ENCODE measurements at regions not wholly inside any gene's neighbourhood (a gene's known extent, or its start where the extent isn't known, plus 50 kb on each side); places are given as distances from the start of the nearest gene placed in this dataset.

- no peak for DNase-seq
Measured at GRCh38 chr20:60400567-60400966, 442.3 kb downstream of the CDH26 start.

GRCh38 chr20:60402189-60403058 is 444.2 kb downstream of the CDH26 start:
- DNase-seq = no peak

GRCh38 chr20:60403105-60403741 is 445.0 kb downstream of the CDH26 start:
- no peak for DNase-seq

- DNase-seq = no peak
Measured at GRCh38 chr20:60407011-60407771, 449.0 kb downstream of the CDH26 start.

- no peak for DNase-seq
Measured at GRCh38 chr20:60407938-60408337, 449.7 kb downstream of the CDH26 start.

GRCh38 chr20:60408435-60408834 is 450.2 kb downstream of the CDH26 start:
- no peak for DNase-seq

GRCh38 chr20:60410618-60411264 is 452.5 kb downstream of the CDH26 start:
- no peak for DNase-seq

GRCh38 chr20:60411813-60412212 is 453.6 kb downstream of the CDH26 start:
- DNase-seq = no peak

GRCh38 chr20:60420676-60421229 is 462.5 kb downstream of the CDH26 start:
- no peak for DNase-seq

GRCh38 chr20:60422848-60423247 is 464.6 kb downstream of the CDH26 start:
- DNase-seq = no peak

- DNase-seq = no peak
Measured at GRCh38 chr20:60424267-60424902, 466.2 kb downstream of the CDH26 start.

GRCh38 chr20:60427516-60427915 is 469.3 kb downstream of the CDH26 start:
- no peak for DNase-seq

GRCh38 chr20:60428651-60429050 is 470.4 kb downstream of the CDH26 start:
- DNase-seq = no peak

- no peak for DNase-seq
Measured at GRCh38 chr20:60430516-60431001, 472.3 kb downstream of the CDH26 start.

GRCh38 chr20:60431349-60431748 is 473.1 kb downstream of the CDH26 start:
- DNase-seq = no peak

- no peak for DNase-seq
Measured at GRCh38 chr20:60437418-60437817, 479.2 kb downstream of the CDH26 start.

GRCh38 chr20:60446267-60447111 is 488.3 kb downstream of the CDH26 start:
- DNase-seq = no peak

- no peak for DNase-seq
Measured at GRCh38 chr20:60447703-60448102, 489.5 kb downstream of the CDH26 start.

GRCh38 chr20:60453388-60454246 is 495.4 kb downstream of the CDH26 start:
- DNase-seq = no peak

- DNase-seq = no peak
Measured at GRCh38 chr20:60454491-60454890, 496.3 kb downstream of the CDH26 start.
